ENCODE measurements at regions not wholly inside any gene's neighbourhood (a gene's known extent, or its start where the extent isn't known, plus 50 kb on each side); places are given as distances from the start of the nearest gene placed in this dataset.

- TF ChIP-seq JUND (IDR thresholded peaks at IDR 0.05; ENCODE audit: low read length) (no peak), RAD21 (IDR thresholded peaks at IDR 0.05 in 1 of 2, conservative IDR thresholded peaks at IDR 0.05 in 1 of 2; ENCODE audit: low read depth in 2 of 2, low read length in 2 of 2) (no peak), EP300 (IDR thresholded peaks at IDR 0.05; ENCODE audit: borderline replicate concordance in 1 of 2, low read depth in 2 of 2, low read length in 2 of 2) (no peak), TEAD4 (IDR thresholded peaks at IDR 0.05; ENCODE audit: low read depth, low read length) (no peak), NANOG (IDR thresholded peaks at IDR 0.05; ENCODE audit: insufficient read depth, low read depth, low read length, poor library complexity, severe bottlenecking) (no peak)
Measured at GRCh38 chr2:154963511-154963910, 265.0 kb downstream of the KCNJ3 start (continued).

Measured in H1 (cell line).